Colonic mucosa (tissue), 4 donors: ENCODE measurements at regions not wholly inside any gene's neighbourhood (a gene's known extent, or its start where the extent isn't known, plus 50 kb on each side); places are given as distances from the start of the nearest gene placed in this dataset.

Experiments
- DNase-seq: peaks from one replicate; pipeline ENCODE4 v3.0.0-alpha.2; 2020
- H3K27ac ChIP-seq: fragments of 200-600 bp; one replicate; pipeline ENCODE4 v1.8.0; 2021
- H3K27me3 ChIP-seq: fragments of 200-600 bp; one replicate; pipeline ENCODE4 v1.8.0; 2021
- H3K36me3 ChIP-seq: fragments of 200-600 bp; one replicate; pipeline ENCODE4 v1.8.0; 2021
- H3K4me1 ChIP-seq: fragments of 200-600 bp; one replicate; pipeline ENCODE4 v1.8.0; 2021; ENCODE audit warnings: mild to moderate bottlenecking
- H3K4me3 ChIP-seq: fragments of 200-600 bp; one replicate; pipeline ENCODE4 v1.8.0; 2021
- H3K9ac ChIP-seq, 2 donors: one replicate each; pipeline ENCODE4 v1.7.0; 2013; ENCODE audit warnings: control low read depth in 2 of 2, low read depth in 2 of 2, low read length in 2 of 2
- H3K9me3 ChIP-seq: fragments of 200-600 bp; one replicate; pipeline ENCODE4 v1.8.0; 2021
- intact Hi-C: fragments of 100-400 bp; cut with DNase I; formaldehyde crosslinking; loops from one replicate; pipeline ENCODE4 v1.14.1; 2022
- TF ChIP-seq, protein P1 (sequence below): fragments of 200-600 bp; IDR thresholded peaks from one replicate; pipeline ENCODE4 v1.8.0; 2022; ENCODE audit warnings: antibody characterized with exemption, mild to moderate bottlenecking
- donor health status: healthy.
- donor health status: DM: no; HTN: no; CAD: no.
- donor health status: DM: no; HTN: no; CAD: no.

DNA sequence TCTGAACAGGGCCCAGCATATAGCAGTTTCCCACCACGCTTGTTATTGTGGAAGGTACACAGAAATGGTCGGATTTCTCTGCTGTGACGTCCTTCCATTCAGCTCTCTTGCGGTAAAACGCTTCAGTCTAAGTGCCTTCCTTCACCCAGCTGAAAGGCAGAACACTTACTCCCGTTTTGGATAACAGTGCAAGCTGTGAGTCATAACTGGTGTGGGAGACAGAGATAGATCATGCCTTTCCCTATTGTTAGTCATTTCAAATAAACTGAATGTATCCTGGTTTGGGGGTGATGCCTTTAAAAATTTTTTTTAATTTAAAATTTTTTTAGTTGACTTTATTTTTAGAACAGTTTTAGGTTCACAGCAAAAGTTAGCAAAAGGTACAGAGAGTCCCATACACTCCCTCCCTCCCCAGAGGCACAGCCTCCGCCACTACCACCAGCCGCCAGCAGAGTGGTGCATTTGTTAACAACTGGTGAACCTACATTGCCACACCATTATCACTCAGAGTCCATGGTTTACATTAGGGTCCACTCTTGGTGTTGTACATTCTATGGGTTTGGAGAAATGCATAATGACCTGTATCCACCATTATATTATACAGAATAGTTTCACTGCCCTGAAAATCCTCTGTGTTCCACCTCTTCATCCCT, 94.9 kb upstream of the NSMCE3 start:
- Histone ChIP-seq H3K27ac (no peak overlapping the region), H3K9me3 (no peaks in the 10 kb centered on the region), H3K4me3 (no peak overlapping the region), H3K36me3 (no peaks in the 10 kb centered on the region), H3K9ac (no peak overlapping the region), H3K27me3 (no peaks in the 10 kb centered on the region), H3K4me1 (no peaks in the 10 kb centered on the region)
- intact Hi-C loops: no loop called here
- TF ChIP-seq, protein P1, sequence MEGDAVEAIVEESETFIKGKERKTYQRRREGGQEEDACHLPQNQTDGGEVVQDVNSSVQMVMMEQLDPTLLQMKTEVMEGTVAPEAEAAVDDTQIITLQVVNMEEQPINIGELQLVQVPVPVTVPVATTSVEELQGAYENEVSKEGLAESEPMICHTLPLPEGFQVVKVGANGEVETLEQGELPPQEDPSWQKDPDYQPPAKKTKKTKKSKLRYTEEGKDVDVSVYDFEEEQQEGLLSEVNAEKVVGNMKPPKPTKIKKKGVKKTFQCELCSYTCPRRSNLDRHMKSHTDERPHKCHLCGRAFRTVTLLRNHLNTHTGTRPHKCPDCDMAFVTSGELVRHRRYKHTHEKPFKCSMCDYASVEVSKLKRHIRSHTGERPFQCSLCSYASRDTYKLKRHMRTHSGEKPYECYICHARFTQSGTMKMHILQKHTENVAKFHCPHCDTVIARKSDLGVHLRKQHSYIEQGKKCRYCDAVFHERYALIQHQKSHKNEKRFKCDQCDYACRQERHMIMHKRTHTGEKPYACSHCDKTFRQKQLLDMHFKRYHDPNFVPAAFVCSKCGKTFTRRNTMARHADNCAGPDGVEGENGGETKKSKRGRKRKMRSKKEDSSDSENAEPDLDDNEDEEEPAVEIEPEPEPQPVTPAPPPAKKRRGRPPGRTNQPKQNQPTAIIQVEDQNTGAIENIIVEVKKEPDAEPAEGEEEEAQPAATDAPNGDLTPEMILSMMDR: no peak
- no peak for DNase-seq

DNA sequence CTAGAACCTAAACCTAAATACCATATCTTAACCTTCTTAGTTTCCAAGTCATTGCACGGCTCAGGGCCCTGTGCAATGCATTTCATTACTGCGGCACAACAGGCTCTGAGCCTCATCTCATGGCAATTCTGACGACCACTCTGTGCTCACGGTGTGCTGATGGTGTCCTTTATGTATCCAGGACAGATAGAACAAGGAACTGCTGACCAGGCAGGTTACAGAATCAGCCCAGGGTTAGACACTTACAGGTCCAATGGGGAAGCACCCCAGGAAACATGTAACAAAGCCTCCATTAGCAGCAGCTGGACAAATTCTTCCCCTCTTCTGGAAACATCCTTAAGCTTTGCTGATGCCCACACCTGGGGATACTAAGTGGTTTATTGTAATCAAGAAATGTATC, 91.9 kb upstream of the NSMCE3 start:
- H3K27me3 ChIP-seq: no peaks in the 10 kb centered on the region
- intact Hi-C loops: no loop called here

DNA sequence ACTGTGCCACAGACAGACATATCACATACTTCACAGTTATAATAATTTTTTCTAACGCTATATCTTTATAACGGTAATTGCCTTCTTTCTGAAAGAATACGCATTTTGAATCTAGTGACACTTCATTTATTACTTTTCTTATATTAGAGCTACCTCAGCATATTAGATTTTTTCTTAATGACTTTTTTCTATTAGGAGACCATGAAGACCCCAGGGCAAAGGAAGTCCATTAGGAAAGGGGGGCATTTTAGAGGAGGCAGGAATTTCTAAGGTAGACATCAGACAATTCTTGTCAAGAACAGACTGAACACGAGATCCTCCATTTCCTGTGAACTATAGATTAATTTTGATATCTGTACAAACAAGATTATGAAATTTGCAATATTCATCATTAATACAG, 90.5 kb upstream of the NSMCE3 start:
- Histone ChIP-seq H3K4me1 (no peaks in the 10 kb centered on the region), H3K9me3 (no peaks in the 10 kb centered on the region), H3K4me3 (no peak overlapping the region), H3K9ac (no peak overlapping the region), H3K27me3 (no peaks in the 10 kb centered on the region), H3K36me3 (no peaks in the 10 kb centered on the region), H3K27ac (no peak overlapping the region)
- DNase-seq: no peak
- TF ChIP-seq, protein P1: no peak
- intact Hi-C loops: no loop called here

More for the DNA sequence above, 91.9 kb upstream of the NSMCE3 start:
- no peaks in the 10 kb centered on the region for H3K9me3 ChIP-seq
- H3K27ac ChIP-seq: no peak overlapping the region
- TF ChIP-seq, protein P1: no peak
- H3K9ac ChIP-seq: no peak overlapping the region
- no peak for DNase-seq
- H3K36me3 ChIP-seq: no peaks in the 10 kb centered on the region
- H3K4me3 ChIP-seq: no peak overlapping the region
- no peaks in the 10 kb centered on the region for H3K4me1 ChIP-seq

DNA sequence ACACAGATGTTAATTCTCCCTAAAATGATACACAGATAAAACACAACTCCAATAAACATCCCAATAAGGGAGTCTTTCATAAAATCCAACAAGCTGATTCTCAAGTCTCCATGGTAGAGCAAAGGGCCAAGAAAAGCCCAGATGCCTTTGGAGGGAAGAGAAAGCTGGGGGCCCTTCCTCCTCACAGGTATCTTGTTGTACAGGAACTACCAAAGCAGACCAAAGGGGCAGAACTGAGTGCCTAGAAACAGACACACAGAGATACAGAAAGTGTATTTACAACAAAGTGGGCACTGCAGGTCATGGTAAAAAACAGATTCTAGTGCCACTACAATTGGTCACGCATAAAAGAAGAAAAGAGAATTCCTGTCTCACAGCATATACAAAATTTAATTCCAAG, 87.2 kb upstream of the NSMCE3 start:
- TF ChIP-seq, protein P1: no peak
- intact Hi-C loops: no loop called here
- no peak overlapping the region for H3K27ac ChIP-seq

DNA sequence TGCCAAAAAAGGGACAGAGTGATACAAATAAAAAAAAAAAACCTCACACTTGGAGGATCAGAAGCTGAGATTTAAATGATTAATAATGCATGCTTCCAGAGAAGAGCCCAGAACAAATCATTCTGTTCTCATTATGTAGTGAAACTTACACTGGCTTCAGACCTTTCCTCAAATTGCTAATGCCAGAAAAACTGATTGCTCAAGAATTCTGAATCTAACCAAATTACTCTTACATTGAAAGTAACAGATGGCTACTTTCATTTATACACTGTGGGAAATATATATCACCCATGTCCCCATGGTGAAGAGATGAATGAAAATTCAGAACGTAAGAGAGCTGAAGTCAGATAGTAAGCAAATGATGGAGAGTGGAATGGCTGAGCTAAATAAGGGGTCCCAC, 85.9 kb upstream of the NSMCE3 start:
- Histone ChIP-seq H3K27me3 (no peaks in the 10 kb centered on the region), H3K4me1 (no peaks in the 10 kb centered on the region), H3K9ac (no peak overlapping the region), H3K4me3 (no peak overlapping the region), H3K27ac (no peak overlapping the region), H3K9me3 (no peaks in the 10 kb centered on the region), H3K36me3 (no peaks in the 10 kb centered on the region)
- intact Hi-C loops: no loop called here
- TF ChIP-seq, protein P1: no peak
- DNase-seq: no peak

More for the DNA sequence above, 87.2 kb upstream of the NSMCE3 start:
- H3K36me3 ChIP-seq: no peaks in the 10 kb centered on the region
- no peak for DNase-seq
- no peak overlapping the region for H3K4me3 ChIP-seq
- H3K9me3 ChIP-seq: no peaks in the 10 kb centered on the region
- H3K4me1 ChIP-seq: no peaks in the 10 kb centered on the region
- H3K27me3 ChIP-seq: no peaks in the 10 kb centered on the region
- no peak overlapping the region for H3K9ac ChIP-seq
